SU-DHL-6 (cell line): ENCODE measurements at regions not wholly inside any gene's neighbourhood (a gene's known extent, or its start where the extent isn't known, plus 50 kb on each side); places are given as distances from the start of the nearest gene placed in this dataset.

Source experiments
- EZH2phosphoT487 ChIP-seq: fragments of 200-600 bp; sonication (generic), shearing (Covaris generic); conservative IDR thresholded peaks from 2 replicates; pipeline ENCODE4 v1.6.1; 2018; ENCODE audit warnings: mild to moderate bottlenecking, antibody characterized with exemption, low read length, moderate library complexity, mixed read lengths
- TF ChIP-seq, protein P1 (sequence below): fragments of 200-600 bp; sonication (generic); IDR thresholded peaks from one replicate; pipeline ENCODE4 v1.5.1; 2017; ENCODE audit warnings: antibody characterized with exemption, mild to moderate bottlenecking, low read length, moderate library complexity; ENCODE audit not compliant: insufficient read depth, poor library complexity, severe bottlenecking

DNA sequence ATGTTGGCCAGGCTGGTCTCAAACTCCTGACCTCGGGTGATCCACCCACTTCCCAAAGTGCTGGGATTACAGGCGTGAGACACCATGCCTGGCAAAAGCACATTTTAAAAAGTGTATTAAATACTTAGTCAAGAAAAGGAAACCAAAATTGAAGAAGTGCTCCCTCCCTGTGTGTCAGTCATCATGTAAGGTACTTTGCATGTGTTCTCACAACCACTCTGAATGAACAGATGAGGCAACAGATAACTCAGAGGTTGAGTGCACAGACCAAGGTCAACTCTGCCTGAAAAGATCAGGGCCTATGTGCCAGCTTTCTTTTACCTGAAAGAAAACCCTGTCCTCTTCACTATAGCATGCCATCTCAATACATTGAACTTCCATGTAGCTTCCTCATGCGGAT lies 289.7 kb downstream of the MRPS30 start:
- TF ChIP-seq, protein P1, sequence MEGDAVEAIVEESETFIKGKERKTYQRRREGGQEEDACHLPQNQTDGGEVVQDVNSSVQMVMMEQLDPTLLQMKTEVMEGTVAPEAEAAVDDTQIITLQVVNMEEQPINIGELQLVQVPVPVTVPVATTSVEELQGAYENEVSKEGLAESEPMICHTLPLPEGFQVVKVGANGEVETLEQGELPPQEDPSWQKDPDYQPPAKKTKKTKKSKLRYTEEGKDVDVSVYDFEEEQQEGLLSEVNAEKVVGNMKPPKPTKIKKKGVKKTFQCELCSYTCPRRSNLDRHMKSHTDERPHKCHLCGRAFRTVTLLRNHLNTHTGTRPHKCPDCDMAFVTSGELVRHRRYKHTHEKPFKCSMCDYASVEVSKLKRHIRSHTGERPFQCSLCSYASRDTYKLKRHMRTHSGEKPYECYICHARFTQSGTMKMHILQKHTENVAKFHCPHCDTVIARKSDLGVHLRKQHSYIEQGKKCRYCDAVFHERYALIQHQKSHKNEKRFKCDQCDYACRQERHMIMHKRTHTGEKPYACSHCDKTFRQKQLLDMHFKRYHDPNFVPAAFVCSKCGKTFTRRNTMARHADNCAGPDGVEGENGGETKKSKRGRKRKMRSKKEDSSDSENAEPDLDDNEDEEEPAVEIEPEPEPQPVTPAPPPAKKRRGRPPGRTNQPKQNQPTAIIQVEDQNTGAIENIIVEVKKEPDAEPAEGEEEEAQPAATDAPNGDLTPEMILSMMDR: no peak
- no peak for TF ChIP-seq EZH2phosphoT487
